Parathyroid adenoma (tissue), 2 donors: ENCODE measurements at regions not wholly inside any gene's neighbourhood (a gene's known extent, or its start where the extent isn't known, plus 50 kb on each side); places are given as distances from the start of the nearest gene placed in this dataset.

ENCODE experiments used
- H2AFZ ChIP-seq: fragments of 300-600 bp; sonication (generic); one replicate; pipeline ENCODE4 v1.7.0; 2017; ENCODE audit warnings: antibody characterized with exemption, mild to moderate bottlenecking
- H3K27ac ChIP-seq: fragments of 300-600 bp; sonication (generic); one replicate; pipeline ENCODE4 v1.7.0; 2017
- H3K27me3 ChIP-seq: fragments of 300-600 bp; sonication (generic); one replicate; pipeline ENCODE4 v1.7.0; 2017; ENCODE audit warnings: low read length; ENCODE audit not compliant: control insufficient read depth, insufficient read depth
- H3K36me3 ChIP-seq: fragments of 300-600 bp; sonication (generic); one replicate; pipeline ENCODE4 v1.7.0; 2017; ENCODE audit warnings: low read length; ENCODE audit not compliant: control insufficient read depth, insufficient read depth
- H3K4me1 ChIP-seq: fragments of 300-600 bp; sonication (generic); one replicate; pipeline ENCODE4 v1.7.0; 2017; ENCODE audit warnings: control low read depth
- H3K4me2 ChIP-seq: fragments of 300-600 bp; sonication (generic); one replicate; pipeline ENCODE4 v1.7.0; 2017; ENCODE audit warnings: low read length
- H3K4me3 ChIP-seq: fragments of 300-600 bp; sonication (generic); one replicate; pipeline ENCODE4 v1.7.0; 2017; ENCODE audit warnings: low read depth, low read length
- H3K79me2 ChIP-seq: fragments of 300-600 bp; sonication (generic); one replicate; pipeline ENCODE4 v1.7.0; 2017; ENCODE audit warnings: control low read depth
- H3K9ac ChIP-seq: fragments of 300-600 bp; sonication (generic); one replicate; pipeline ENCODE4 v1.7.0; 2017; ENCODE audit warnings: mild to moderate bottlenecking
- H3K9me3 ChIP-seq: fragments of 300-600 bp; sonication (generic); one replicate; pipeline ENCODE4 v1.7.0; 2017; ENCODE audit warnings: low read length; ENCODE audit not compliant: control insufficient read depth
- CTCF ChIP-seq: fragments of 300-600 bp; sonication (generic); IDR thresholded peaks from one replicate; pipeline ENCODE4 v1.7.0; 2017; ENCODE audit warnings: antibody characterized with exemption, mild to moderate bottlenecking
- donor health status: primary hyperparathyroidism.

- no peak overlapping the region for H2AFZ ChIP-seq
- H3K4me2 ChIP-seq: no peak overlapping the region
- H3K9me3 ChIP-seq: no peaks in the 10 kb centered on the region
- no peaks in the 10 kb centered on the region for H3K4me1 ChIP-seq
- TF ChIP-seq CTCF: no peak
- H3K36me3 ChIP-seq: no peaks in the 10 kb centered on the region
- no peak overlapping the region for H3K4me3 ChIP-seq
- H3K9ac ChIP-seq: no peak overlapping the region
- H3K27ac ChIP-seq: no peak overlapping the region
- no peaks in the 10 kb centered on the region for H3K27me3 ChIP-seq
- no peaks in the 10 kb centered on the region for H3K79me2 ChIP-seq
Observed at GRCh38 chr1:79105500-79105899, 99.0 kb upstream of the ADGRL4 start.

- Histone ChIP-seq H3K4me3 (no peak overlapping the region), H3K9ac (no peak overlapping the region), H2AFZ (no peak overlapping the region), H3K9me3 (no peaks in the 10 kb centered on the region), H3K4me2 (no peak overlapping the region), H3K36me3 (no peaks in the 10 kb centered on the region), H3K27me3 (no peaks in the 10 kb centered on the region), H3K4me1 (no peaks in the 10 kb centered on the region), H3K27ac (no peak overlapping the region), H3K79me2 (no peaks in the 10 kb centered on the region)
- TF ChIP-seq CTCF: no peak
Observed at GRCh38 chr1:79104617-79105016, 98.1 kb upstream of the ADGRL4 start.

- H3K27ac ChIP-seq: no peak overlapping the region
- no peak overlapping the region for H3K9ac ChIP-seq
- no peak overlapping the region for H3K4me3 ChIP-seq
- no peak overlapping the region for H2AFZ ChIP-seq
- no peak overlapping the region for H3K4me2 ChIP-seq
- H3K4me1 ChIP-seq: no peaks in the 10 kb centered on the region
- no peaks in the 10 kb centered on the region for H3K27me3 ChIP-seq
- H3K9me3 ChIP-seq: no peaks in the 10 kb centered on the region
- no peaks in the 10 kb centered on the region for H3K79me2 ChIP-seq
- no peak for TF ChIP-seq CTCF
- no peaks in the 10 kb centered on the region for H3K36me3 ChIP-seq
Observed at GRCh38 chr1:79100385-79100784, 93.9 kb upstream of the ADGRL4 start.

GRCh38 chr1:79090985-79091384 lies 84.5 kb upstream of the ADGRL4 start:
- H2AFZ ChIP-seq: no peak overlapping the region
- no peaks in the 10 kb centered on the region for H3K9me3 ChIP-seq
- no peak overlapping the region for H3K4me2 ChIP-seq
- H3K4me1 ChIP-seq: no peaks in the 10 kb centered on the region
- no peak overlapping the region for H3K9ac ChIP-seq
- H3K27me3 ChIP-seq: no peaks in the 10 kb centered on the region
- no peaks in the 10 kb centered on the region for H3K36me3 ChIP-seq
- H3K27ac ChIP-seq: no peak overlapping the region
- TF ChIP-seq CTCF: no peak
- no peaks in the 10 kb centered on the region for H3K79me2 ChIP-seq
- no peak overlapping the region for H3K4me3 ChIP-seq

- TF ChIP-seq CTCF: no peak
- H3K79me2 ChIP-seq: no peaks in the 10 kb centered on the region
- H3K4me1 ChIP-seq: no peaks in the 10 kb centered on the region
Observed at GRCh38 chr1:79089946-79090345, 83.4 kb upstream of the ADGRL4 start.

More at GRCh38 chr1:79089946-79090345, 83.4 kb upstream of the ADGRL4 start:
- Histone ChIP-seq H3K4me3 (no peak overlapping the region), H3K27me3 (no peaks in the 10 kb centered on the region), H3K36me3 (no peaks in the 10 kb centered on the region), H3K4me2 (no peak overlapping the region), H3K9ac (no peak overlapping the region), H2AFZ (no peak overlapping the region), H3K27ac (no peak overlapping the region), H3K9me3 (no peaks in the 10 kb centered on the region)
